22Rv1 (cell line): ENCODE measurements at regions not wholly inside any gene's neighbourhood (a gene's known extent, or its start where the extent isn't known, plus 50 kb on each side); places are given as distances from the start of the nearest gene placed in this dataset.

Experiments used
- ZFX ChIP-seq: fragments of 450-650 bp; IDR thresholded peaks from 2 replicates; pipeline ENCODE4 v1.6.1; 2017; ENCODE audit warnings: antibody characterized with exemption, borderline replicate concordance
- TF ChIP-seq, protein P1 (sequence below): fragments of 450-650 bp; IDR thresholded peaks from 2 replicates; pipeline ENCODE4 v1.5.1; 2017; ENCODE audit warnings: mild to moderate bottlenecking

GRCh38 chrY:8033200-8033599 lies 1121.6 kb upstream of the AMELY start:
- TF ChIP-seq, protein P1, sequence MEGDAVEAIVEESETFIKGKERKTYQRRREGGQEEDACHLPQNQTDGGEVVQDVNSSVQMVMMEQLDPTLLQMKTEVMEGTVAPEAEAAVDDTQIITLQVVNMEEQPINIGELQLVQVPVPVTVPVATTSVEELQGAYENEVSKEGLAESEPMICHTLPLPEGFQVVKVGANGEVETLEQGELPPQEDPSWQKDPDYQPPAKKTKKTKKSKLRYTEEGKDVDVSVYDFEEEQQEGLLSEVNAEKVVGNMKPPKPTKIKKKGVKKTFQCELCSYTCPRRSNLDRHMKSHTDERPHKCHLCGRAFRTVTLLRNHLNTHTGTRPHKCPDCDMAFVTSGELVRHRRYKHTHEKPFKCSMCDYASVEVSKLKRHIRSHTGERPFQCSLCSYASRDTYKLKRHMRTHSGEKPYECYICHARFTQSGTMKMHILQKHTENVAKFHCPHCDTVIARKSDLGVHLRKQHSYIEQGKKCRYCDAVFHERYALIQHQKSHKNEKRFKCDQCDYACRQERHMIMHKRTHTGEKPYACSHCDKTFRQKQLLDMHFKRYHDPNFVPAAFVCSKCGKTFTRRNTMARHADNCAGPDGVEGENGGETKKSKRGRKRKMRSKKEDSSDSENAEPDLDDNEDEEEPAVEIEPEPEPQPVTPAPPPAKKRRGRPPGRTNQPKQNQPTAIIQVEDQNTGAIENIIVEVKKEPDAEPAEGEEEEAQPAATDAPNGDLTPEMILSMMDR = no peak
- TF ChIP-seq ZFX = no peak
